ENCODE measurements at regions not wholly inside any gene's neighbourhood (a gene's known extent, or its start where the extent isn't known, plus 50 kb on each side); places are given as distances from the start of the nearest gene placed in this dataset.

GRCh38 chrX:139079789-139080188 is 368.3 kb upstream of the FGF13 start:
- no peak overlapping the region for H3K4me3 ChIP-seq (ENCODE audit: low read depth, low read length)
- no peak for TF ChIP-seq CTCF (IDR thresholded peaks at IDR 0.05; ENCODE audit: low read depth, low read length, missing control alignments)
- DNase-seq (ENCODE audit: low read depth): no peak

GRCh38 chrX:139078761-139079280 is 367.3 kb upstream of the FGF13 start:
- no peak overlapping the region for H3K4me3 ChIP-seq (ENCODE audit: low read depth, low read length)
- no peak for TF ChIP-seq CTCF (IDR thresholded peaks at IDR 0.05; ENCODE audit: low read depth, low read length, missing control alignments)
- DNase-seq (ENCODE audit: low read depth): no peak

GRCh38 chrX:139078342-139078741 is 366.8 kb upstream of the FGF13 start:
- no peak for DNase-seq (ENCODE audit: low read depth)
- no peak for TF ChIP-seq CTCF (IDR thresholded peaks at IDR 0.05; ENCODE audit: low read depth, low read length, missing control alignments)
- no peak overlapping the region for H3K4me3 ChIP-seq (ENCODE audit: low read depth, low read length)

- DNase-seq (ENCODE audit: low read depth): no peak
- no peak for TF ChIP-seq CTCF (IDR thresholded peaks at IDR 0.05; ENCODE audit: low read depth, low read length, missing control alignments)
- no peak overlapping the region for H3K4me3 ChIP-seq (ENCODE audit: low read depth, low read length)
Observed at GRCh38 chrX:139077281-139078250, 366.0 kb upstream of the FGF13 start.

- no peak for TF ChIP-seq CTCF (IDR thresholded peaks at IDR 0.05; ENCODE audit: low read depth, low read length, missing control alignments)
- no peak overlapping the region for H3K4me3 ChIP-seq (ENCODE audit: low read depth, low read length)
Observed at GRCh38 chrX:139063364-139063763, 351.8 kb upstream of the FGF13 start.

GRCh38 chrX:139058831-139059495 is 347.4 kb upstream of the FGF13 start:
- DNase-seq (ENCODE audit: low read depth): no peak
- H3K4me3 ChIP-seq (ENCODE audit: low read depth, low read length): no peak overlapping the region
- TF ChIP-seq CTCF (IDR thresholded peaks at IDR 0.05; ENCODE audit: low read depth, low read length, missing control alignments): no peak

More at GRCh38 chrX:139063364-139063763, 351.8 kb upstream of the FGF13 start:
- no peak for DNase-seq (ENCODE audit: low read depth)
